Right ventricle myocardium inferior (tissue), 1 donor: ENCODE measurements at regions not wholly inside any gene's neighbourhood (a gene's known extent, or its start where the extent isn't known, plus 50 kb on each side); places are given as distances from the start of the nearest gene placed in this dataset.

Source experiments
- ATAC-seq: fragments of 200-7000 bp; cut with Tn5 transposase; one replicate; pipeline ENCODE4 v1.9.1; 2020; ENCODE audit warnings: mild to moderate bottlenecking, moderate library complexity
- DNase-seq: peaks from one replicate; pipeline ENCODE4 v3.0.0; 2021; ENCODE audit errors: missing footprints
- intact Hi-C: fragments of 100-400 bp; cut with DNase I; formaldehyde crosslinking; loops from one replicate; pipeline ENCODE4 v1.11.0; 2022
- donor health status: DM: no; HTN: yes; CAD: no; lungs with severe emphysema.

DNA sequence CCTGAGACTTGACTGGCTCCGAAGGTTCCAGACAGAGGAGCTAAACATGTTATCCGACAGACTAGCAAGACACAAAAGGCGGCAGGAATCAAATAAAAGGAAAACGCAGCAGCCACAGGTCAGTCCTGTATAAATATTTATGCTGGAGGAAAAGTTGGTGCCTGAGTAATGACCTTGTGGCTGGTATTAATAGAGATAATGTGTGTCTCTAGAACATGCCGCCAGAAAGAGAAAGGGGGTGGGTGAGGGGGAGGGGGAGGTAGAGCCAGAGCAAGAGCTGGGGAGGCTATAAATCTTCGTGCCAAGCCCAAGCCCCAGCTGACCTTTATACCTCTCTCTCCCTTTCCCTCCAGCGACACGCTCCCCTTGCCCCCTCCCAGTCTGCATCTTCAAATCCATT lies 590.4 kb downstream of the MED13L start:
- no peak for ATAC-seq
- DNase-seq: no peak
- intact Hi-C loops: no loop called here

DNA sequence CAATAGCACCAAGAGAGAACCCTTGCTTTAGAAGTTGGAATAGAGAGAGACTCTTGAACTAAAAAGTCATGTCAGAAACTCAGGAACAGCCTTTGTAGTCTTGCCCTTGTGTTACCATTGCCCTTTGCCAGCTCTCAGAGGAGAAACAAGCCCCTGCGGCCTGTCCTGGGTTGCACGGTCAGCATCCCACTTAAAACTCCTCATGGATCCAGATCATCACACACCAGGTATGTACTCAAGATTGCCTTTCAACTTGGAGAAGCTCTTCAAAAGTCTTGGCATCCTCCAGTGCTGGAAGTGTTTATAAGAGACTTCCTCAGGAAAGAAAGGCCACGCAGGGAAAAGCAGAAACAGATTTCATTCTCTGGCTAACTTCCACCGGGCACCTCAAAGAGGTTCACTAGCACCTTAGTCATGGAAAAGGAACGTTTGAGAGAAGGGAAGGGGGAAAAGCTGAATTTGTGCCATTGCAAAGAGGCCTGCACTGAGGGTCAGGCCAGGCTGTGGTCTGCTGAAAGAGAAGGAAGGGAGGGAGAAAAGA lies 594.2 kb downstream of the MED13L start:
- intact Hi-C loops: no loop called here
- ATAC-seq (no peak), DNase-seq (no peak)

- intact Hi-C loops: no loop called here
- no peak for DNase-seq
- no peak for ATAC-seq
These were observed 596.5 kb downstream of the MED13L start for GRCh38 chr12:115680967-115681366.

- intact Hi-C loops: no loop called here
- ATAC-seq (no peak), DNase-seq (no peak)
These were observed 604.9 kb downstream of the MED13L start for GRCh38 chr12:115672506-115673080.

DNA sequence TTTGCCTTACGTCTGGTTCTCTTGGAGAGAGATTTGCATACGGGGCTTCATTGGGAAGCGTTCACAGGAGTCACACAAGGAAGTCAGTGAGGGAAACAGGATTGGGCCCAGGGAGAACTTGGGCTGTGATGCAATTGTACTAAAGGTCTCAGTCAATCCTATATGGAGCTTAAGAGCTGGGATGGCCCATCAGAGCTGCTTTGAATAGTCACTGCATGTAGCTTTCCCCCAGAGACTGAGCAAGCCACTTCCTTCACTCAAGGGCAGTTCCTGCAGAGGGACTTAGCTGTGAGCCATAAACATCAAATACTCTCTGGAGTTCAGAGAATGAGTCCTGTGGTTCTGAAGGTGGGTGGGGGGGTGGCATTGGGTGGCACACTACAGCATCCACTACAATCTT lies 605.4 kb downstream of the MED13L start:
- ATAC-seq (no peak), DNase-seq (no peak)
- intact Hi-C loops: no loop called here

DNA sequence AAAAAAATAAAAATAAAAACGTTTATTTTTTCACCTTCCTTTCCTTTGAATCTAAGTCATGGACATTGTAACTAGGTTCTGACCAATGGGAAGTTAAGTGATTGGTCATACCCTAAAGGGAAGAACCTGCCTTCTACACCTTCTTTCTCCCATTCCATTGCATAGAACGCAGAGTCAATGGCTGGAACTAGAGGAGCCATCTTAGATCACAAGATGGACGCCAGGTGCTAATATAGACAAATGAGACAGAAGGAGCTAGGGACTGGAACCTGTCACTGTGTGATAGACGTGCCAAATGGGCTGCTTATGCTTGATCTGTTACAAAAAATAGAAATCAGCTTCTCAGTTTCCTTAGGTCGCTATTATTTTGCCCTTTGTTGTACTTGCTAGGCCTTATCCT lies 606.6 kb downstream of the MED13L start:
- DNase-seq (no peak), ATAC-seq (no peak)
- intact Hi-C loops: no loop called here

DNA sequence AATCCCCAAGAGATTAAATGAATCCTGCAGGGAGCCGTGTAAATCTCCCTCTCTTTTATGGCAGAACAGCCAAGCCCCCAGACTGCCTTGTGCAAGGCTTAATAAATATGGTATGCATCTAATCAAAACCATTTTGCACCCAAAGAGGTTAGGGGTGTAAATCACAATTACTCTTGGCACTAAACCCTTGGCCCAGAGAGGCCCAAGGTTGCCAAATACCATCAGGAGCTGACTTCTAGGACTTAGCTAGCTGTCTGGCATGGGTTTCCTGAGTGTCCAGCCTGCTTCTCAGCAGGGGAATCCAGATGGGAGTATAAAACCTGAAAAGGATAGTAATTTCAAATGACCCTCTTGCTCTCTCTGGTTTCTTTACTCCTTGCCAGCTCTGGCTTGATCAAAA lies 610.4 kb downstream of the MED13L start:
- no peak for ATAC-seq

GRCh38 chr12:115666168-115666567 lies 611.3 kb downstream of the MED13L start:
- no peak for DNase-seq
- intact Hi-C loops: no loop called here
- no peak for ATAC-seq

More for the DNA sequence above, 610.4 kb downstream of the MED13L start:
- intact Hi-C loops: no loop called here
- DNase-seq: no peak

DNA sequence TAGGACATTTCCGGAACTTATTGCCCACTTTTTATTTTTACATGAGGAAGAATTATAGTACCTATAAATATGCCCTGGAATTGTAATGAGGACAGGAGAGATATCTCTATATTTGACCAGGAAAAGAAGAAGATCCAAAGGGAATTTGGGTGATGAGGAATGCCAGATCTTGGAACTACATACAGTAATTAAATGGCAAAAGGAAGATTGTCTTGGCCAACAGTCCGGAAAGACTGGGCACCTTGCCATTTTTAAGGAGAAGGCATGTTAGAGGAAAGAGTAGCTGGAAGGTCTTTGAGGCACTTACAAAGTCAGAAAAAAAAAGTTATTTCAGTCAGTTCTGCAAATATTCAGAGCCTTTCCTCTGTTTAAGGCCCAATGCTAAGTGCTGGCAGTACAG lies 616.4 kb downstream of the MED13L start:
- ATAC-seq (no peak), DNase-seq (no peak)
- intact Hi-C loops: loop anchor here (2.0 to 5.0 kb wide), 2 partner anchors 91 to 222 kb away; no protein-coding TSS in a partner anchor

DNA sequence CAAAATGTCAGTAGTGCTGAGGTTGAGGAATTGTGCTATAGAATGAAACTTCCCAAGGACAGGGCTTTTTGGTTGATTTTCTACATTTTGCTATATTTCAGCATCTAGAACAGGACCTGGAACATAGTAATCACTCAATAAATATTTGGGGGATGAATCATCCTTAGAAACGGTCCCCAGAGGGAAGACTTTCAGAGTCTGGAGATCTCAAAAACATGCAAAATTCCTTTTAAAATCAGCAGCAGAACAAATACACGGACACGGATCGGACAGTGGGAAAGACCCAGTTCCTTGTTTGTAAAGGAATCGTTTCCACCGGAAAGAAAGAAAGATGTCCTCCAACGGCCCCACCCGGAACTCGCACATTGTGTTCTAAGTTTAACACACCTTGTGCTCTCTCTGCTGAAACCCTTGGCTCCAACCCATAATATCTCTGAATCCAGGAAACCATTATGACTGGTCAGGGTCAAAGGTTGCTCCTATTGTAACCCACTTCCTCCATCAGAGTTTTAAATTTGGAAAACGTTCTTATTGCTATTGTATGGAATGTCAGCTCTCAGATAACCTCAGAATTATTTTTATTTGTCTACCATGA lies 617.2 kb downstream of the MED13L start:
- ATAC-seq (peak; percentile 50), DNase-seq (no peak)
- intact Hi-C loops: loop anchor here (2.0 to 5.0 kb wide), 2 partner anchors 92 to 222 kb away; no protein-coding TSS in a partner anchor

GRCh38 chr12:115659422-115659821 lies 618.1 kb downstream of the MED13L start:
- intact Hi-C loops: no loop called here
- DNase-seq (no peak), ATAC-seq (no peak)

- DNase-seq (no peak), ATAC-seq (no peak)
- intact Hi-C loops: no loop called here
These were observed 620.1 kb downstream of the MED13L start for GRCh38 chr12:115657081-115658013.

- ATAC-seq: no peak
- DNase-seq: no peak
- intact Hi-C loops: no loop called here
These were observed 627.5 kb downstream of the MED13L start for GRCh38 chr12:115650026-115650425.

GRCh38 chr12:115648463-115648862 lies 629.0 kb downstream of the MED13L start:
- no peak for ATAC-seq
- intact Hi-C loops: no loop called here
- no peak for DNase-seq

GRCh38 chr12:115646210-115646609 lies 631.3 kb downstream of the MED13L start:
- DNase-seq (no peak), ATAC-seq (no peak)
- intact Hi-C loops: no loop called here

GRCh38 chr12:115640929-115641328 lies 636.6 kb downstream of the MED13L start:
- intact Hi-C loops: no loop called here
- ATAC-seq (no peak), DNase-seq (no peak)

DNA sequence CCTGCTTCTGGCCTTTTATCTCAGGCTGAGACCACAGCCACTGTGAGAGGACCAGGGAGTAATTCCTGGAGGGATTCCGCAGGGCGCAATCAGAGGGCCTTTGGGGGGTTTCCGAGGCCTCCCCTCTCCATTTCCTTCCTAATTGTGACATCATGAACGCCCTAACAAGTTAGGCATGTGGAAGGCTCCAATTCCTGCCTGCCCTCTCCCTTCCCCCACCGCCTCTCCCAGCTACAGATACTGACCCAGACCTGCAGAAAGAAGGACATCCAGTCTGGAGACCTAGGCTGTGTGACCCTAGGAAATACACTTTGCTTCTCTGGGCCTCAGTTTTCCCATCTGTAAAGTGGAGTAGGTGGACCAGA lies 637.9 kb downstream of the MED13L start:
- no peak for DNase-seq
- ATAC-seq: no peak
- intact Hi-C loops: no loop called here

- no peak for ATAC-seq
- intact Hi-C loops: no loop called here
These were observed 638.5 kb downstream of the MED13L start for GRCh38 chr12:115638733-115639647.

GRCh38 chr12:115636546-115636945 lies 640.9 kb downstream of the MED13L start:
- intact Hi-C loops: no loop called here
- DNase-seq: no peak
- no peak for ATAC-seq

More at GRCh38 chr12:115638733-115639647, 638.5 kb downstream of the MED13L start:
- DNase-seq: no peak
